Left ventricle myocardium inferior (tissue), 1 donor: ENCODE measurements at regions not wholly inside any gene's neighbourhood (a gene's known extent, or its start where the extent isn't known, plus 50 kb on each side); places are given as distances from the start of the nearest gene placed in this dataset.

Experiments
- DNase-seq: peaks from one replicate; pipeline ENCODE4 v3.0.0-alpha.2; 2020
- H3K27ac ChIP-seq: fragments of 200-600 bp; replicated peaks from 2 replicates; pipeline ENCODE4 v1.8.0; 2021
- H3K27me3 ChIP-seq: fragments of 200-600 bp; 2 replicates; pipeline ENCODE4 v1.8.0; 2021; ENCODE audit warnings: low read depth
- H3K36me3 ChIP-seq: fragments of 200-600 bp; 2 replicates; pipeline ENCODE4 v1.8.0; 2021
- H3K4me1 ChIP-seq: fragments of 200-600 bp; 2 replicates; pipeline ENCODE4 v1.8.0; 2021
- H3K4me3 ChIP-seq: fragments of 200-600 bp; 2 replicates; pipeline ENCODE4 v1.8.0; 2021; ENCODE audit warnings: mild to moderate bottlenecking, moderate library complexity
- H3K9me3 ChIP-seq: fragments of 200-600 bp; replicated peaks from 2 replicates; pipeline ENCODE4 v1.8.0; 2021
- CTCF ChIP-seq: fragments of 200-600 bp; IDR thresholded peaks from 2 replicates; pipeline ENCODE4 v1.8.0; 2021; ENCODE audit warnings: antibody characterized with exemption, mild to moderate bottlenecking, borderline replicate concordance
- intact Hi-C: fragments of 100-400 bp; cut with micrococcal nuclease; formaldehyde crosslinking; loops from one replicate; pipeline ENCODE4 v1.11.0; 2022
- donor health status: DM: no; HTN: yes; CAD: no; lungs with severe emphysema.

GRCh38 chr4:11511321-11511720 lies 82.6 kb upstream of the HS3ST1 start:
- intact Hi-C loops: no loop called here

GRCh38 chr4:11507920-11508319 lies 79.2 kb upstream of the HS3ST1 start:
- Histone ChIP-seq H3K4me3 (no peak overlapping the region), H3K9me3 (no peaks in the 10 kb centered on the region), H3K27ac (no peak overlapping the region), H3K36me3 (no peaks in the 10 kb centered on the region), H3K27me3 (no peaks in the 10 kb centered on the region), H3K4me1 (peaks cover 11% of the 10 kb centered on the region)
- intact Hi-C loops: no loop called here
- no peak for TF ChIP-seq CTCF
- no peak for DNase-seq

More at GRCh38 chr4:11511321-11511720, 82.6 kb upstream of the HS3ST1 start:
- DNase-seq: no peak
- Histone ChIP-seq H3K4me1 (no peaks in the 10 kb centered on the region), H3K4me3 (no peak overlapping the region), H3K27me3 (peaks cover 4% of the 10 kb centered on the region), H3K9me3 (no peaks in the 10 kb centered on the region), H3K27ac (no peak overlapping the region), H3K36me3 (no peaks in the 10 kb centered on the region)
- no peak for TF ChIP-seq CTCF

GRCh38 chr4:11506194-11506593 lies 77.5 kb upstream of the HS3ST1 start:
- Histone ChIP-seq H3K4me1 (peaks cover 13% of the 10 kb centered on the region), H3K4me3 (no peak overlapping the region), H3K27me3 (no peaks in the 10 kb centered on the region), H3K36me3 (no peaks in the 10 kb centered on the region), H3K9me3 (no peaks in the 10 kb centered on the region), H3K27ac (no peak overlapping the region)
- no peak for TF ChIP-seq CTCF
- DNase-seq: no peak
- intact Hi-C loops: no loop called here

GRCh38 chr4:11505221-11505971 lies 76.7 kb upstream of the HS3ST1 start:
- TF ChIP-seq CTCF: no peak
- peak overlapping the region; percentile 45 for H3K27ac ChIP-seq
- intact Hi-C loops: no loop called here

GRCh38 chr4:11503166-11503565 lies 74.5 kb upstream of the HS3ST1 start:
- Histone ChIP-seq H3K4me1 (peaks cover 13% of the 10 kb centered on the region), H3K4me3 (no peak overlapping the region), H3K27ac (peak overlapping the region; percentile 73), H3K9me3 (peaks cover 6% of the 10 kb centered on the region), H3K36me3 (no peaks in the 10 kb centered on the region), H3K27me3 (no peaks in the 10 kb centered on the region)
- DNase-seq: peak; percentile 70
- intact Hi-C loops: no loop called here
- TF ChIP-seq CTCF: no peak

More at GRCh38 chr4:11505221-11505971, 76.7 kb upstream of the HS3ST1 start:
- no peak overlapping the region for H3K4me3 ChIP-seq
- DNase-seq: no peak
- no peaks in the 10 kb centered on the region for H3K36me3 ChIP-seq
- H3K27me3 ChIP-seq: no peaks in the 10 kb centered on the region
- no peaks in the 10 kb centered on the region for H3K9me3 ChIP-seq
- peaks cover 13% of the 10 kb centered on the region for H3K4me1 ChIP-seq
